Coronary artery (tissue), 2 donors: ENCODE measurements at regions not wholly inside any gene's neighbourhood (a gene's known extent, or its start where the extent isn't known, plus 50 kb on each side); places are given as distances from the start of the nearest gene placed in this dataset.

Experiments
- DNase-seq: peaks from one replicate; pipeline ENCODE4 v3.0.0-alpha.2; 2017; ENCODE audit warnings: low spot score
- H3K27ac ChIP-seq, 2 donors: fragments of 200-600 bp; sonication (generic); one replicate each; pipeline ENCODE4 v1.5.1; 2016 to 2019
- H3K4me3 ChIP-seq: fragments of 200-600 bp; sonication (generic); 2 replicates; pipeline ENCODE4 v1.5.1; 2016; ENCODE audit warnings: mild to moderate bottlenecking, moderate library complexity
- TF ChIP-seq, protein P1 (sequence below): fragments of 200-600 bp; sonication (generic); IDR thresholded peaks from one replicate; pipeline ENCODE4 v1.5.1; 2019; ENCODE audit warnings: antibody characterized with exemption

DNA sequence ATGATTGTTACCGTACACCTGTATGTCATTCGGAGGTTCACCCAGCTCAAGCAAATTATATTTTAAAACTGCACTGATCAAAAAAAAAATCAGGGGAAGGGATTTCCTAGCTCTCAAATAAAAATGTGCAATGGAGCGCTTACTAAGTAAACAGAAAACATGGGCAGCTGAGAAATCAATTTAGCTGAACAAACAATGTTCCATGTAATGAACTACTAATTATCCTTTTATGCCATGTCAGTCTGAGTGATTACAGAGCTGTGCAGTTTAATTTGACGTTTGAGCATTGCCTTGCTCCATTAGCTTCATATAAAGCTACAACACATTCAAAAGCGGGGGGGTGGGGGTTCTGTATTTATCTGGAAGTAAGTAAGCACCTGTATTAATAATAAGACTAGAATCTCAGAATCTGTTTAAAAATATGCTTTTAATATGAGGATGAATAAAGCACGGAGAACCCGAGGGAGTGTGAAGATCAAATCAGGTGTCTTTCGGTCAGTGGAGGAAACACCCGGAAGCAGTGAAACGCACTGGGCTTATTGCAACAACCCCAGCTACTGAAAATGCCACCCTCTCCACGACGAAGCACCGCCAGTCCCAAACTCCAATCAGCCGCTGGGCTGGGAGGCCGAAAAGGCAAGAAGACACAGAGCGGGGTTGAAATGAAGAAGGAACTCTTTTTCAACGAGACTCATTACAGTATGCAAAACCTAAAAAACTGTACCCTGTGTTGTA is 196.5 kb upstream of the ATP11B start:
- no peak overlapping the region for H3K4me3 ChIP-seq
- no peak overlapping the region for H3K27ac ChIP-seq
- TF ChIP-seq, protein P1, sequence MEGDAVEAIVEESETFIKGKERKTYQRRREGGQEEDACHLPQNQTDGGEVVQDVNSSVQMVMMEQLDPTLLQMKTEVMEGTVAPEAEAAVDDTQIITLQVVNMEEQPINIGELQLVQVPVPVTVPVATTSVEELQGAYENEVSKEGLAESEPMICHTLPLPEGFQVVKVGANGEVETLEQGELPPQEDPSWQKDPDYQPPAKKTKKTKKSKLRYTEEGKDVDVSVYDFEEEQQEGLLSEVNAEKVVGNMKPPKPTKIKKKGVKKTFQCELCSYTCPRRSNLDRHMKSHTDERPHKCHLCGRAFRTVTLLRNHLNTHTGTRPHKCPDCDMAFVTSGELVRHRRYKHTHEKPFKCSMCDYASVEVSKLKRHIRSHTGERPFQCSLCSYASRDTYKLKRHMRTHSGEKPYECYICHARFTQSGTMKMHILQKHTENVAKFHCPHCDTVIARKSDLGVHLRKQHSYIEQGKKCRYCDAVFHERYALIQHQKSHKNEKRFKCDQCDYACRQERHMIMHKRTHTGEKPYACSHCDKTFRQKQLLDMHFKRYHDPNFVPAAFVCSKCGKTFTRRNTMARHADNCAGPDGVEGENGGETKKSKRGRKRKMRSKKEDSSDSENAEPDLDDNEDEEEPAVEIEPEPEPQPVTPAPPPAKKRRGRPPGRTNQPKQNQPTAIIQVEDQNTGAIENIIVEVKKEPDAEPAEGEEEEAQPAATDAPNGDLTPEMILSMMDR: no peak
- DNase-seq: no peak

DNA sequence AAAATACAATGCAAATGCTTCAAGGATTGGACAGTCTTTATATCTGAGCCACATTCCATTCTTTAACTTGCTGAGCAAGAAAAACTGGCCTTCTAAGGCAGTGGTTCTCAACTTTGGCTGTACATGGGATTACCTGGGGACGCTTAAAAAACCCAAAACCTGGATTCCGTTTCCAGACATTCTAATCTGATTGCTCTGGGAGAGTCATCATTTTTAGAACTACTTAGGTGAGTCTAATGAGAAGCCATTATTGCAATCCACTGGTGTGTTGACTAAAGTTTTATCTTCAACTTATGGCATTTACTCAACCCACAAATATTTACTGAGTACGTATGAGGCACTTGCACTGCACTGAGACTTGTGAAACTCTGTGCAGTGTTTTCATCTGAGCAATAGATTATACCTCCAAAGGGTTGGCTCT is 195.7 kb upstream of the ATP11B start:
- Histone ChIP-seq H3K27ac (no peak overlapping the region), H3K4me3 (no peak overlapping the region)
- no peak for DNase-seq
- TF ChIP-seq, protein P1: no peak

DNA sequence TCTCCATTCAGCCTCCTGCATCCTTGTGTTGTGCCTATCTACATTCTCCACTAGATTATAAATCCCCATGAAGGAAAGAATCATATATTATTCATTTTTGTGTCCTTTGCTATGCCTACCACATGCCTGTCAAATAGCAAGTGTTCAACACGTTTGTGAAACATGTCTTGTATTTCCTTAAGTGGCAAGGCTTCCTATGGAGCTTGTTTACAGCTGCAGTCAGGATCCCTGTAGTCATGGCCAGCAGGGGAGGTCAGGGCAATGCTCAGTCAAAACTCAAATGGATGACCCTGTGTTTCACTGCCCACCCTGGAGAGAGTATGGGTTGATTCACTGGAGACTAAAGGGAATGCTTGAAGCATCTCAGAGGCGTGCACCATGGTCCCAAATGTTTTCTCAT is 191.7 kb upstream of the ATP11B start:
- Histone ChIP-seq H3K4me3 (no peak overlapping the region), H3K27ac (no peak overlapping the region)
- no peak for DNase-seq
- TF ChIP-seq, protein P1: no peak

DNA sequence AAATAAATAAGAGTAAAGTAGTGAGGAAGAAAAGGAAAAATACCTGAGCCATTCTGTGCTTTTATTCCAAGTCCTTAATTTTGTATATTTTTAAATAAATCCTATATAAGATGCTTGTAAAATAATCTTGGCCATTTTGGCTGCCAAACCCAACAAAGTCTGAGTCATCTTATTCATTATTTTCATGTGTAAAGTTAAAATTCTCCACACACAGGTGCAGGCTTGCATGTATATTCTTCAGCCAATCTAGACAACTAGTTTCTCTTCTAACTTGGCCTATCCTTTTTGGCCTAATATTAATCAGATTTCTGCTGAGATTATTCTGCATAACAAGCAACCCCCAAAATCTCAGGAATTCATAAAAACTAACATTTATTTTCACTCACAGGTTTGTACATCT is 189.8 kb upstream of the ATP11B start:
- no peak overlapping the region for H3K27ac ChIP-seq
- TF ChIP-seq, protein P1: no peak
- no peak overlapping the region for H3K4me3 ChIP-seq
- DNase-seq: no peak

DNA sequence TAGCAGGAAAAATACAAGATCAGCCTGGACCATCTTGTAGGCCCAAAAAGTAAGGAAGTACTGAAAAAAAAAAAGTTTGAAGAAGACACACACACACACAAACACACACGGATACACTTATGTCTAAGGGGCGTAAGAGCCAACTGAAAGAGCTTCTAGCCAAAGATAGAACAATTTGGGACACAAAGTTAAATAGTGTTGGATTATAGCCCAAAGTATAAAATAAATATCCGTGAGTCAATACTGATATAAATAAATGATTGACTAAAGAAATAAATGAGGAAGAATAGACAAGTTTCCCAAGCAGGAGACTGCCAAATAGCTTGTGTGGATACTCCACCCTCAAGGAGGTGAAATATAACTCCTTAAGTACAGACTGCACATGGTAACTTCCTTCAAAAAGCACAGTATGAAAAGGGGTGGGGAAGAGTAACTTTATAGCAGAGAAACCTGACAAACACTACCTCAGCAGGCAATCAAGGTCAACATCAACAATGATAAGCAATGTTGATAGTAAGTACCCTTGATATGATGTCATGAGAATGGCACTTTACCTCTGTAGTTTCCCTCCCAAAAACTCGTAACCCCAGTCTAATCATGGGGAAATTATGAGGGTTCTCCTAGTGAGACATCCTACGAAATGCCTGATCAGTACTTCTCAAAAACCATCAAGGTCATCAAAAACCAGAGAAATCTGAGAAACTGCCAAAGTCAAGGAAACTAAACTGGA is 187.3 kb upstream of the ATP11B start:
- H3K27ac ChIP-seq: no peak overlapping the region
- no peak for DNase-seq
- TF ChIP-seq, protein P1: no peak
- H3K4me3 ChIP-seq: no peak overlapping the region

DNA sequence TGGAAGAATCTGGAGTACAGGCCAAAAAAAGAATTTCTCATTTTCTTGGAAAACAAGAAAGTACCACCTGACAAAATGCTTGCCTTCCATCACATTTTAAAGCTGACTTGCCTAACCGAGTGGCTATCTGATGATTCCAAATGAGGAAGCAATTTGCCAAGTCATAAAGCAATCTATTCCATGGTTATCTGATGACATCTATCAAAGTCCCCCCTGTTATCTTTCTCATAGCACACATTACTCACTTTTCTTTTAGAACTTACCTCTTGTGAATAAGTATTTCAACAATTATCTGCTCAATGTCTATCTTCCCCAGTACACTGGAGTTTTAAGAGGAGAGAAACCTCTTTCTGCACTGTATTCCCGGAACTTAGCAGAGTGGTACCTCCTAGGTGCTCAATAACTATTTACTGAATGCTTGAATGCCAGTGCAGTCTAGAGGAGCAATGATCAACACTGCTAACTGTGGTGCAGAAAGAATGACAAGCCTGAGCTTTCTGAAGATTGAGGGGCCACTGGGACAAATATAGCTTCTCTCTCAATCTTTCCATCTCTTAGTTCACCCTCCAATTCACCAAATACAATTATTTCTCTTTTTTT is 186.3 kb upstream of the ATP11B start:
- H3K27ac ChIP-seq: no peak overlapping the region
- no peak for DNase-seq
- no peak overlapping the region for H3K4me3 ChIP-seq
- TF ChIP-seq, protein P1: no peak
